Activated CD4-positive, alpha-beta T cell treated with anti-CD3 and anti-CD28 coated beads for 4 hours (primary cell): ENCODE measurements at regions not wholly inside any gene's neighbourhood (a gene's known extent, or its start where the extent isn't known, plus 50 kb on each side); places are given as distances from the start of the nearest gene placed in this dataset.
"Not testable (repeated sequence)": the region's sequence is repeated elsewhere in the genome, so short reads cannot be mapped to it uniquely, and the experiment has no call there.

Source experiments
- DNase-seq, 2 donors: peaks; one replicate each; pipeline ENCODE4 v3.0.0-alpha.2; 2020

- DNase-seq = no peak
Observed at GRCh38 chr2:129797489-129798300, 181.8 kb upstream of the RAB6C start.

GRCh38 chr2:129798301-129798581 is 181.2 kb upstream of the RAB6C start:
- no peak for DNase-seq

GRCh38 chr2:129798626-129799025 is 180.8 kb upstream of the RAB6C start:
- DNase-seq = no peak

- DNase-seq = no peak
Observed at GRCh38 chr2:129799036-129799958, 180.2 kb upstream of the RAB6C start.

GRCh38 chr2:129800285-129800684 is 179.2 kb upstream of the RAB6C start:
- DNase-seq = no peak

GRCh38 chr2:129800686-129801085 is 178.8 kb upstream of the RAB6C start:
- no peak for DNase-seq

- DNase-seq = no peak
Observed at GRCh38 chr2:129801575-129801974, 177.9 kb upstream of the RAB6C start.

- DNase-seq = no peak
Observed at GRCh38 chr2:129802290-129802689, 177.2 kb upstream of the RAB6C start.

- DNase-seq = no peak
Observed at GRCh38 chr2:129803032-129803431, 176.4 kb upstream of the RAB6C start.

- no peak for DNase-seq
Observed at GRCh38 chr2:129803871-129804270, 175.6 kb upstream of the RAB6C start.

GRCh38 chr2:129805899-129806298 is 173.6 kb upstream of the RAB6C start:
- no peak for DNase-seq

- no peak for DNase-seq
Observed at GRCh38 chr2:129806317-129806716, 173.1 kb upstream of the RAB6C start.

GRCh38 chr2:129806990-129807389 is 172.5 kb upstream of the RAB6C start:
- DNase-seq = no peak

GRCh38 chr2:129807642-129808338 is 171.7 kb upstream of the RAB6C start:
- DNase-seq = not testable (repeated sequence)

- DNase-seq = no peak
Observed at GRCh38 chr2:129810521-129810920, 168.9 kb upstream of the RAB6C start.

- DNase-seq = no peak
Observed at GRCh38 chr2:129812071-129812470, 167.4 kb upstream of the RAB6C start.

GRCh38 chr2:129812654-129813053 is 166.8 kb upstream of the RAB6C start:
- DNase-seq = no peak

GRCh38 chr2:129813404-129813803 is 166.1 kb upstream of the RAB6C start:
- DNase-seq = no peak

GRCh38 chr2:129816813-129817574 is 162.5 kb upstream of the RAB6C start:
- DNase-seq = no peak

- no peak for DNase-seq
Observed at GRCh38 chr2:129819855-129820254, 159.6 kb upstream of the RAB6C start.

GRCh38 chr2:129820908-129821307 is 158.6 kb upstream of the RAB6C start:
- no peak for DNase-seq

GRCh38 chr2:129821445-129821844 is 158.0 kb upstream of the RAB6C start:
- DNase-seq = no peak

- no peak for DNase-seq
Observed at GRCh38 chr2:129823044-129823443, 156.4 kb upstream of the RAB6C start.
